RWPE2 (cell line): ENCODE measurements at regions not wholly inside any gene's neighbourhood (a gene's known extent, or its start where the extent isn't known, plus 50 kb on each side); places are given as distances from the start of the nearest gene placed in this dataset.

Experiments
- ATAC-seq: fragments of 200-7000 bp; cut with Tn5 transposase; 3 replicates; pipeline ENCODE4 v1.9.1; 2021; ENCODE audit warnings: low read depth
- DNase-seq: peaks from one replicate; pipeline ENCODE4 v3.0.0-alpha.2; 2020; ENCODE audit warnings: low spot score
- H3K27ac ChIP-seq: fragments of 450-650 bp; 2 replicates; pipeline ENCODE4 v1.5.1; 2017; ENCODE audit warnings: mild to moderate bottlenecking; ENCODE audit not compliant: poor library complexity, severe bottlenecking
- H3K27me3 ChIP-seq: fragments of 250-450 bp; sonication (Bioruptor Pico); 2 replicates; pipeline ENCODE4 v1.5.1; 2021; ENCODE audit warnings: mild to moderate bottlenecking, moderate library complexity; ENCODE audit not compliant: insufficient read depth, poor library complexity, severe bottlenecking
- H3K36me3 ChIP-seq: fragments of 250-450 bp; sonication (Bioruptor Pico); 2 replicates; pipeline ENCODE4 v1.5.1; 2020; ENCODE audit warnings: low read depth, mild to moderate bottlenecking, moderate library complexity
- H3K4me1 ChIP-seq: fragments of 250-450 bp; sonication (Bioruptor Pico); 2 replicates; pipeline ENCODE4 v1.5.1; 2021; ENCODE audit warnings: mild to moderate bottlenecking, moderate library complexity; ENCODE audit not compliant: insufficient read depth, poor library complexity, severe bottlenecking
- H3K4me3 ChIP-seq: fragments of 250-450 bp; sonication (Bioruptor Pico); 2 replicates; pipeline ENCODE4 v1.5.1; 2021; ENCODE audit warnings: mild to moderate bottlenecking, moderate library complexity; ENCODE audit not compliant: severe bottlenecking
- H3K9me3 ChIP-seq: fragments of 250-450 bp; sonication (Bioruptor Pico); 2 replicates; pipeline ENCODE4 v1.5.1; 2021; ENCODE audit warnings: mild to moderate bottlenecking, moderate library complexity; ENCODE audit not compliant: severe bottlenecking
- TF ChIP-seq, protein P1 (sequence below): fragments of 450-650 bp; IDR thresholded peaks from one replicate; pipeline ENCODE4 v1.5.1; 2017; ENCODE audit warnings: mild to moderate bottlenecking, moderate library complexity; ENCODE audit not compliant: poor library complexity, severe bottlenecking

- Histone ChIP-seq H3K9me3 (no peaks in the 10 kb centered on the region), H3K27me3 (no peaks in the 10 kb centered on the region), H3K4me3 (no peak overlapping the region), H3K36me3 (no peaks in the 10 kb centered on the region), H3K4me1 (no peaks in the 10 kb centered on the region), H3K27ac (no peak overlapping the region)
- DNase-seq = no peak
- no peak for ATAC-seq
- TF ChIP-seq, protein P1, sequence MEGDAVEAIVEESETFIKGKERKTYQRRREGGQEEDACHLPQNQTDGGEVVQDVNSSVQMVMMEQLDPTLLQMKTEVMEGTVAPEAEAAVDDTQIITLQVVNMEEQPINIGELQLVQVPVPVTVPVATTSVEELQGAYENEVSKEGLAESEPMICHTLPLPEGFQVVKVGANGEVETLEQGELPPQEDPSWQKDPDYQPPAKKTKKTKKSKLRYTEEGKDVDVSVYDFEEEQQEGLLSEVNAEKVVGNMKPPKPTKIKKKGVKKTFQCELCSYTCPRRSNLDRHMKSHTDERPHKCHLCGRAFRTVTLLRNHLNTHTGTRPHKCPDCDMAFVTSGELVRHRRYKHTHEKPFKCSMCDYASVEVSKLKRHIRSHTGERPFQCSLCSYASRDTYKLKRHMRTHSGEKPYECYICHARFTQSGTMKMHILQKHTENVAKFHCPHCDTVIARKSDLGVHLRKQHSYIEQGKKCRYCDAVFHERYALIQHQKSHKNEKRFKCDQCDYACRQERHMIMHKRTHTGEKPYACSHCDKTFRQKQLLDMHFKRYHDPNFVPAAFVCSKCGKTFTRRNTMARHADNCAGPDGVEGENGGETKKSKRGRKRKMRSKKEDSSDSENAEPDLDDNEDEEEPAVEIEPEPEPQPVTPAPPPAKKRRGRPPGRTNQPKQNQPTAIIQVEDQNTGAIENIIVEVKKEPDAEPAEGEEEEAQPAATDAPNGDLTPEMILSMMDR = no peak
These were observed 335.9 kb downstream of the CYP26B1 start for GRCh38 chr2:71811726-71812125.

DNA sequence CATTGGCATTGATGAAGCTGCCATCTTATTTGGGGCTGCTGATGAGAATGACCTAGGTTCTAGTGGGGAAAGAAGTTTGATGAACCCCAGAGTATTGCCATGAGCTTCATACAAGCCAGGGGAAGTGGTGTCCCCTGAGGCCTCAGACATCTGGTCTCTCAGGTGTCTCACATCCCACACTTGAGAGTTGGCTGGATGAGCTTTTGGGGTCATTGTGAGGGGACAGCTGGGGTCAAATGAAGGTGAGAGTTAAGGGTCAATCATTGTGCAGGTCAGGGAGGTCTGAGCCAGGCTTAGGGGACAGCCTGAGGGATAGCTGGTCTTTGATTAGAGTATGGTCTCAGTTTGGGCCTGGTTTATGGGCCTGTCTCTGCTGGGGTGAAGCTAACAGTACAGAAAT is 336.5 kb downstream of the CYP26B1 start:
- ATAC-seq = no peak
- TF ChIP-seq, protein P1 = no peak
- no peaks in the 10 kb centered on the region for H3K27me3 ChIP-seq
- no peak for DNase-seq
- H3K27ac ChIP-seq = no peak overlapping the region
- H3K4me3 ChIP-seq = no peak overlapping the region
- no peaks in the 10 kb centered on the region for H3K36me3 ChIP-seq
- no peaks in the 10 kb centered on the region for H3K9me3 ChIP-seq
- no peaks in the 10 kb centered on the region for H3K4me1 ChIP-seq

DNA sequence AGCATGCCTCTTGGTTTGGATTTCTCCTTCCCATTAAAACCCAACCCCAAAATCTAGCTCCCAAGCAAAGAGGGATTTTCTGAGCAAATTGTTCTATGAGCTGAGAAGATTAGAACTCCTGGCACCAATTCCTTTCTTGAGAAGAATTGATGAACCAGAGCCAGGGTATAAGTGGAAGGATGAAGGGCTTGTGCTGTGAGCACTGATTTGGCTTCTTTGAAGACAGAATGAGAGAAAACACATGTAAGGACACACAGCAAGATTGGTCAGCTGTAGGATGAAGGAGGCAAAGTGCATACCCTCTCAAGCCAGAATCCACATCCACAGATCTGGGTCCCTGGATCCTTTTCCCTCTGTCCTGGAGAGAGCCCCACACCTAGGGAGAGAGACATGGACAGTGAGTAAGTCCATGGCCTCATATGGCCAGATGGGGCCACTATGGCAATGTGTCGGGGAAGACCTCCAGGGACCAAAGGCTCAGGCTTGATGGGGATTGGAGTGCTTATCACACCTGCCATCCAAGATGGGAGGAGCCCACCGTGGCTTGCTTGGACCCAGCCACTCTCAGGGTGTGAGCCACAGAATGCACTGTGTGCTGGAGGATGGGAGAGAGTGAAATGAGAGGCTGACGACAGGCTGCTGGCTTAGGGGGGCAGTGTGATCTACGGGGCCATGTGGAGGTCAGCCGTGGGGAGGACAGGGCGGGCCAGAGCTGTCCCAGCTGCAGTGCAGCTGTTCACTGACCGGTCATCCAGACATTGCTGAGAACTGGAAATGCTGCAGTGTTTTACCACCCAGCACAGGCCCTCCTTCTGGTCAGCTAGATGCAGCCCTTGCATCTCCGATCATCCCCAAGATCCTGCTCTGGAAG is 339.8 kb downstream of the CYP26B1 start:
- H3K27me3 ChIP-seq = no peaks in the 10 kb centered on the region
- no peak for DNase-seq
- H3K9me3 ChIP-seq = no peaks in the 10 kb centered on the region
- TF ChIP-seq, protein P1 = no peak
- no peak for ATAC-seq
- no peaks in the 10 kb centered on the region for H3K36me3 ChIP-seq
- H3K27ac ChIP-seq = no peak overlapping the region
- no peak overlapping the region for H3K4me3 ChIP-seq
- no peaks in the 10 kb centered on the region for H3K4me1 ChIP-seq

DNA sequence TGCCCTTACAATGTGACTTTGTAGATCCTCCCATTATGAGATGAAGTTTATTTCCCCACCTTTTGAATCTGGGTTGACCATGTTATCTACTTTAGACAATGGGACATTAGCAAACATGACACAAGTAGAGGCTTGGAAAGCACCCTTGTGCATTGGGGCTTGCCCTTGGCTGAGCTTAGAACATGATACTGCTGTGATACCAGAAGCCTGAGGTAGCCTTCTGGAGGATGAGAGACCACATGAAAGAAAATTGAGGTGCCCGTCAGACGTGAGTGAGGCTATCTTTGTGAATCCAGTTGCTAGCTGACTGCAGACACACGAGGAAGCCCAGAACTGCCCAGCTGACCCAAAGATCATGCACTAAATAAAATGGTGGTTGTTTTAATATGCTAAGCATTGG is 341.2 kb downstream of the CYP26B1 start:
- no peak for DNase-seq
- H3K27me3 ChIP-seq = no peaks in the 10 kb centered on the region
- no peaks in the 10 kb centered on the region for H3K36me3 ChIP-seq
- H3K27ac ChIP-seq = no peak overlapping the region
- no peak for ATAC-seq
- no peaks in the 10 kb centered on the region for H3K9me3 ChIP-seq
- no peak overlapping the region for H3K4me3 ChIP-seq
- H3K4me1 ChIP-seq = no peaks in the 10 kb centered on the region
- TF ChIP-seq, protein P1 = no peak

- Histone ChIP-seq H3K27me3 (no peaks in the 10 kb centered on the region), H3K9me3 (no peaks in the 10 kb centered on the region), H3K36me3 (no peaks in the 10 kb centered on the region), H3K4me3 (no peak overlapping the region), H3K4me1 (no peaks in the 10 kb centered on the region), H3K27ac (no peak overlapping the region)
- TF ChIP-seq, protein P1 = no peak
- ATAC-seq (no peak), DNase-seq (no peak)
These were observed 343.3 kb downstream of the CYP26B1 start for GRCh38 chr2:71804281-71804751.
